GM10266 (cell line): ENCODE measurements at regions not wholly inside any gene's neighbourhood (a gene's known extent, or its start where the extent isn't known, plus 50 kb on each side); places are given as distances from the start of the nearest gene placed in this dataset.

Source experiments
- DNase-seq: peaks from one replicate; pipeline ENCODE4 v3.0.0; 2012; ENCODE audit errors: extremely low spot score
- TF ChIP-seq, protein P1 (sequence below): IDR thresholded peaks from 2 replicates; pipeline ENCODE4 v1.5.1; 2012; ENCODE audit warnings: mild to moderate bottlenecking, low read depth; ENCODE audit not compliant: control insufficient read depth, insufficient read depth; ENCODE audit errors: missing control alignments

DNA sequence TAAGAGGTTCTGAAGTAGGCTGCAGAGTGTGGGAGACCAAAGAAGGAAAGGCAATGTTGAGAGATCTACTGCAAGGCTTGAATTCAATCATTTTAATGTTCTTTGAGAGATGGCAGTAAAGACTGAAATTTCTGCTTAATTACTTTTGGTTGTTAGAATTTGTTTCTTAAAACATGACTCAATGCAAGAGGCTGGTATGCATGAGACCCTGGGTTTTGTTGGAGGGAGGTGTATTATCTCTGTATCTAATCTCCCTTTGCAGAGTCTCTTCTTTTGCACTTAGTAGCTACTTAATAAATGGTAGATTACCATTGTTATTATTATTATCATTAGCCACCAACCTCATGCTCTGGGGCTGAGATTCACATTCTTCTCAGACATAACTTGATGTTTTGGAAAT, 87.4 kb upstream of the DRD2 start:
- no peak for DNase-seq
- TF ChIP-seq, protein P1, sequence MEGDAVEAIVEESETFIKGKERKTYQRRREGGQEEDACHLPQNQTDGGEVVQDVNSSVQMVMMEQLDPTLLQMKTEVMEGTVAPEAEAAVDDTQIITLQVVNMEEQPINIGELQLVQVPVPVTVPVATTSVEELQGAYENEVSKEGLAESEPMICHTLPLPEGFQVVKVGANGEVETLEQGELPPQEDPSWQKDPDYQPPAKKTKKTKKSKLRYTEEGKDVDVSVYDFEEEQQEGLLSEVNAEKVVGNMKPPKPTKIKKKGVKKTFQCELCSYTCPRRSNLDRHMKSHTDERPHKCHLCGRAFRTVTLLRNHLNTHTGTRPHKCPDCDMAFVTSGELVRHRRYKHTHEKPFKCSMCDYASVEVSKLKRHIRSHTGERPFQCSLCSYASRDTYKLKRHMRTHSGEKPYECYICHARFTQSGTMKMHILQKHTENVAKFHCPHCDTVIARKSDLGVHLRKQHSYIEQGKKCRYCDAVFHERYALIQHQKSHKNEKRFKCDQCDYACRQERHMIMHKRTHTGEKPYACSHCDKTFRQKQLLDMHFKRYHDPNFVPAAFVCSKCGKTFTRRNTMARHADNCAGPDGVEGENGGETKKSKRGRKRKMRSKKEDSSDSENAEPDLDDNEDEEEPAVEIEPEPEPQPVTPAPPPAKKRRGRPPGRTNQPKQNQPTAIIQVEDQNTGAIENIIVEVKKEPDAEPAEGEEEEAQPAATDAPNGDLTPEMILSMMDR = no peak

DNA sequence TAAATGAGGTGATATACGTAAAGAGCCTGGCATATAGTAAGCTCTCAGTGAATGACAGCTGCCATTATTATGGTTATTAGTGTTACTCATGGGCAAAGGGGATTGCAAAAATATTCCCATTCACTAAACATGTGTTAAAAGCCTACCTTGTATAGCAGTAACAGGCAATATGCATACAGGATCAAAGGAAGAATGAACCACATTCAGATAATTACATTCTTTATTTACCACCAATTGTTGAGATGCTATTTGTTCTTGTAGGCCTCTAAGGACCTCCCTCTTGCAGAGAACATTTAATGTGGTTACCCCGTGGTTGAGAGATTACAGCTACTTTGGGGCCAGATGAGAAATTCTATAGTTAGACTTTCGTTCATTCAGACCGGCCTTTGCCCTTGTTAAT, 82.7 kb upstream of the DRD2 start:
- TF ChIP-seq, protein P1 = no peak
- DNase-seq = no peak

DNA sequence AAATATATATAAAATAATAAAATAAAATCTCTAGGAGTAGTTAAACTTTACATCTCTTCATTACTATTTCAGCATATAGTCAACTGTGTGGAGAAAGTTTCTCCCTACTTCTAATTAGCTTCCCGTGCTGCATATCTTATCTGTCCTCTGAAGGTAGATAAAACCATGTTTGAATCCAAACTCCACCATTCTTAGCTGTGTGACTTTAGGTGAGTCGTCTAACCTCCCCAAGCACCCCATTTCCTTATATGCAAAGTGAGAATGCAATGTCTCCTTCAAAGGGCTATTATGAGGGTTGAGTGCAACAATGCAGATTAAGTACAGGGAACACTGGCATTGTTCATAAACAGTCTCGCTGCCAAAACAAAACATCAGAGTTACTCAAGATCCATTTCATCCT, 80.8 kb upstream of the DRD2 start:
- DNase-seq = no peak
- TF ChIP-seq, protein P1 = no peak

DNA sequence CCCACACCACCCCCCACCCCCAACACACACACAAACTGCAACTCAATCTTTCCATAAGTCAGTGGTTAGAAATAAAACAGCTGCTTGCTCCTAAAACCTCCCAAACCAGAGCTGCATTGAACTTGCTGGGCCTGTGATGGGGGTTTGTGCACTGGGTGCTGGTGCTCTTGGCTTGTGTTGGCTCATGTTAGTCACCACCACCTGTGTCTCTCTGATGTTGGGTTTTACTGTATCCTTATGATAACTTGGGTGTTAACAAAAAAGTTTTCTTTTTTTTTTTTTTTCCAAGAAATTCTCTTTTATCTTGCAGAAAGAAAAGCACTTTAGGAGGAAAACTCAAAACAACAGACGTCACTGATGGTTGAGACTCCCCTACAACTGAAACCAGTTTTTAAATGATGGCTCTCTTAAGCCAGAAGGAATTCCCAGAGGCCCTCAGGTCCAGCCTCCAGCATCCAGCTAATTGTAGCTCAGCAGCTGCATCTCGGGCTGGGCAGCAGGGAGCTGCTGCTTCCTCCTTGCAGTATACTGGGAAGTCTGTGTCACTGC, 79.9 kb upstream of the DRD2 start:
- TF ChIP-seq, protein P1 = no peak

DNA sequence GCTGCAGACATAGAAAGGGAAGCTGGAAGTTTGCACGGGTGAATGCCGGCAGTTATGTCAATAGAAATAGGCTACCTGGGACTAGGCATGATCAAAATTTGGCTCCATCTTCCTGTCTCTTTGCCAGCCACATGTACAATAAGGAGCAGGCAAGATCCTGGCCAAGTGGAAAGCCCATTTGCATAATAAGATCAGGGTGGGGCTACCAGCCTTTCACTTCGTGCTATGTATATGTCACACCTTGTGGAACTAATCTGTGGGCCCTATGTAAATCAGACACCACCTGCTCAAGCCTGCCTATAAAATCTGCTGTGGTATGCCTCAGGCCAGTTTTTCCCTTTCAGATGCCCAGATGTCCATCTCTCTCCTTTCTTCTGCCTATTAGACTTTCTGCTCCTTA, 79.3 kb upstream of the DRD2 start:
- no peak for DNase-seq
- TF ChIP-seq, protein P1 = no peak

More for the DNA sequence above, 79.9 kb upstream of the DRD2 start:
- DNase-seq = no peak

DNA sequence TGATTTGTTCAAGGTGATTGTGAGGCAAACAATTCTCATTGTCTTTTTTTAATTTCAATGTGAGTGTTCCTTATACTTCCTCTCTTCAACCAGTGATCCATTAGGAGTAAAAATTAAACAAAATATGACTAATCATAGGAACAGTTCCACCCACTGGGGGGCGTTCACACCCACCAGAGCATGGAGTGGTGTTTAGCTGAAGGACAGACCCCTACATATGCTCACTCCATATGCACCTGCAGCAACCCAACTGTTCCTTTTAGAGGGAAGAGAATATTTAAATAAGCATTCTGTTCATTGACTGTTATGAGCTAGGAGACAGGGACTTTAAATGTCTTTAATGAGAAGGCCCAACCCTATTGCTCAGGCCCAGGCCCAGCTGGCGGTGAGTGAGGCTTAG, 78.7 kb upstream of the DRD2 start:
- TF ChIP-seq, protein P1 = no peak
- DNase-seq = no peak

DNA sequence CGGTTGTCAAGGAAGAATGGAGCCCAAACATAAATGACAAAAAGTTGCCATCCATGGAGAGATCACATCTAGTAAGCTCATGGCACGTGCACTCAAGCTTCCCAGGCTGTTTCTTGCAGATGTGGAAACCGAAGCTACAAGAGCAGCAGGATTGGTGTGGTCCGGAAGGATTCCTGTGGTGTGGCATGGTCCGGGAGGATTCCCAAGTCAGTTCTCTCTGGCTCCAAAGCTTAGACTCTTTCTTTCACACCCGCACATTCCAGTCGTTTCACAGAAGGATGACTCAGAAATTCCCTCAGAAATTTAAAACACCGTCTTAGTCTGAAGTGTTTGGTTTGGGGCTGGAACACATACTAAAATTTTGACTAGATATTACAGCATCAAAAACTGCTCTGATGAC, 78.0 kb upstream of the DRD2 start:
- no peak for DNase-seq
- TF ChIP-seq, protein P1 = no peak

DNA sequence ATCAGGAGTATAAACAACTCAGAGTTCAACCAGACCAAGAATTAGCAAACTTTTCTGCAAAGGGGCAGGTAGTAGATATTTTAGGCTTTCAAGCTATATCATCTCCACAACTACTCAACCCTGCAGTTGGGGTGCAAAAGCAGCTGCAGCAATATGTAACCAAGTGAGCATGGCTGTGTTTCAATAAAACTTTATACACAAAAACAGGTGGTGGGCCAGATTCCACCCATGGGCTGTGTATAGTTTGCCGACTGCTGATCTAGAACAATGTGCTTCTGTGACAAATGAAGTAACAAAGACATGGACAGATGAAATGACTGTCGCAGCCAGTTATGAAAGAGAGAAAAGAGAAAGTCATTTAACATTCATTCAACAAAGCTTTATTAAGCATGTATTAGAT, 77.1 kb upstream of the DRD2 start:
- no peak for DNase-seq
- TF ChIP-seq, protein P1 = no peak
